ENCODE measurements at regions not wholly inside any gene's neighbourhood (a gene's known extent, or its start where the extent isn't known, plus 50 kb on each side); places are given as distances from the start of the nearest gene placed in this dataset.

DNA sequence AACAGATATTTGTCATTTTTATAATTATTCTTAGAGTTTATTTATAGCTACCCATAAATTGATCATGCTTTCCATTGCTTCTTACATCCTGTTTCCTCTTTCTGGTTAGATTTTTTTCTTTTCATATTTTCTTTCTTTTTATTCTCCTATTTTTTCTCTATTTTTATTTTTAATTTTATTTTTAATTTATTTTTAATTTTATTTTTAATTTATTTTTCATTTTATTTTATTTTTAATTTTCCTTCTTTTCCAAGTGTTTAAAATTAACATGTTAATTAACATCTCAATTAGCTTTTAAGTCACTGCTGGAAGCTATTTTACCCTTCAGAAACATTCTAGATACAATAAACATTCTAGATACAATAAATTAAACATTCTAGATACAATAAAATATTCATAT, 269.6 kb downstream of the B3GLCT start:
- intact Hi-C loops (cut with DNase I; ENCODE audit: low total_unique reads): no loop called here
- Histone ChIP-seq H3K36me3 (no peaks in the 10 kb centered on the region), H3K9me3 (no peaks in the 10 kb centered on the region), H3K27ac (no peak overlapping the region), H3K27me3 (no peaks in the 10 kb centered on the region), H3K4me3 (no peak overlapping the region), H3K4me1 (no peaks in the 10 kb centered on the region)
- no peak for DNase-seq
- TF ChIP-seq, protein P1, sequence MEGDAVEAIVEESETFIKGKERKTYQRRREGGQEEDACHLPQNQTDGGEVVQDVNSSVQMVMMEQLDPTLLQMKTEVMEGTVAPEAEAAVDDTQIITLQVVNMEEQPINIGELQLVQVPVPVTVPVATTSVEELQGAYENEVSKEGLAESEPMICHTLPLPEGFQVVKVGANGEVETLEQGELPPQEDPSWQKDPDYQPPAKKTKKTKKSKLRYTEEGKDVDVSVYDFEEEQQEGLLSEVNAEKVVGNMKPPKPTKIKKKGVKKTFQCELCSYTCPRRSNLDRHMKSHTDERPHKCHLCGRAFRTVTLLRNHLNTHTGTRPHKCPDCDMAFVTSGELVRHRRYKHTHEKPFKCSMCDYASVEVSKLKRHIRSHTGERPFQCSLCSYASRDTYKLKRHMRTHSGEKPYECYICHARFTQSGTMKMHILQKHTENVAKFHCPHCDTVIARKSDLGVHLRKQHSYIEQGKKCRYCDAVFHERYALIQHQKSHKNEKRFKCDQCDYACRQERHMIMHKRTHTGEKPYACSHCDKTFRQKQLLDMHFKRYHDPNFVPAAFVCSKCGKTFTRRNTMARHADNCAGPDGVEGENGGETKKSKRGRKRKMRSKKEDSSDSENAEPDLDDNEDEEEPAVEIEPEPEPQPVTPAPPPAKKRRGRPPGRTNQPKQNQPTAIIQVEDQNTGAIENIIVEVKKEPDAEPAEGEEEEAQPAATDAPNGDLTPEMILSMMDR (IDR thresholded peaks at IDR 0.05): no peak

DNA sequence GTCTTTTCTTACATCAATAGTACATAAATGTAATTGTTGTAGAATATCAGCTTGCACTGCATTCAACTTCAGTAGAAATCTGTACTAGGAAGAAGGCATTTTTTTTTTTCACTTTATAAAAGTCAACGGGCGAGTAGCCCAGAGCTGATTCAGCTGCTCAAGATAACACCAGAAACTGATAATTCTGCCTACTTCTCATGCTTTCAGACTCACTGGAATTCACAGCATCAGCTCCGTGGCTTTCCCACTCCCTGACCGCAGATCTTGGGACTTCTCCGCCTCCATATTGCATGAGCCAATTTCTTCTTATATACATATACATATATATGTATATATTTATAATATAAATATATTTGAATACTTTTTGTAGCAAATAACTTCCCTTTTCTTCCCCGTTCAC, 263.1 kb upstream of the RXFP2 start:
- TF ChIP-seq, protein P1 (IDR thresholded peaks at IDR 0.05): no peak
- DNase-seq: no peak

DNA sequence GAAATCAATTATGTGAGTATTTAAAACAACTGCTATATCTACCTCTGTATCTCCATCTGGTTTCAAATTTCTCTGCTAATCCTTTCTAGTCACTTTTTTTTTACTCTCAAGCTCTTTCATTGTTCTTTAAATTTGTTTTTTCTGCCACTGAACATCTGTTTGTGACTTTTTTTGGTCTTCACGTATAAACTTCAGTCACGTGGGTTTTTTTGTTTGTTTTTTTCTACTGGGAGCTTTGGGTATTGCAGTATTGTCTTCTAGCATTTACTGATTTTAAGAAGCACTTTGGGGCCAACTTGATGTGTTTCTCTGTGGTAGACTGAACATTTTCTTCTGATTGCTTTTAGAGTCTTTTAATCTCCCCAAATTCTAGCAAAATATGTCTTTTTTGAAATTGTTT, 262.6 kb upstream of the RXFP2 start:
- intact Hi-C loops (cut with DNase I; ENCODE audit: low total_unique reads): no loop called here
- no peak overlapping the region for H3K4me3 ChIP-seq
- no peaks in the 10 kb centered on the region for H3K9me3 ChIP-seq
- no peaks in the 10 kb centered on the region for H3K36me3 ChIP-seq
- peaks cover 0 to 5% (median 0%) of the 10 kb centered on the region in 4 donors for H3K4me1 ChIP-seq
- H3K27ac ChIP-seq: no peak overlapping the region
- TF ChIP-seq, protein P1 (IDR thresholded peaks at IDR 0.05): no peak
- no peaks in the 10 kb centered on the region for H3K27me3 ChIP-seq
- no peak for DNase-seq

More for the DNA sequence above, 263.1 kb upstream of the RXFP2 start:
- Histone ChIP-seq H3K4me3 (no peak overlapping the region), H3K36me3 (no peaks in the 10 kb centered on the region), H3K4me1 (peaks cover 0 to 5% (median 0%) of the 10 kb centered on the region in 4 donors), H3K9me3 (no peaks in the 10 kb centered on the region), H3K27me3 (no peaks in the 10 kb centered on the region), H3K27ac (no peak overlapping the region)
- intact Hi-C loops (cut with DNase I; ENCODE audit: low total_unique reads): no loop called here

DNA sequence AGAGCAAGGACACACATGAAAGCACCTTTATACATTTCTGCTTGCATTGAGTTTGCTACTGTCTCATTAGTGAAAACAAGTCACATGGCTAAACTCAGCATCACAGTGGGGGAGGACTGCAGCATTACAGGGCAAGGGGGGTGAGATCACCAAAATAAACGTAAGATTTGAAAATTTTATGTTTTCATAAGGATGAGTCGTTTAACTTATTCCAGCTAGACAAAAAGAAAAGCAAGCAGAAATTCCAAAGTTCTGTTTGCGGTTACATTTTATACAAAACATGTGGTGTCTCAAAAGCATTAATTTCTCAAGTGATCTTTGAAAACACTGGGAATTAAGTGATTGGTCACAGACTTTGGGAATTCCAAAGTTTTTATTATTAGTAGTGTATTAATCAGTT, 261.4 kb upstream of the RXFP2 start:
- Histone ChIP-seq H3K4me3 (no peak overlapping the region), H3K4me1 (peaks cover 0 to 5% (median 0%) of the 10 kb centered on the region in 4 donors), H3K36me3 (no peaks in the 10 kb centered on the region), H3K9me3 (no peaks in the 10 kb centered on the region), H3K27ac (no peak overlapping the region), H3K27me3 (no peaks in the 10 kb centered on the region)
- intact Hi-C loops (cut with DNase I; ENCODE audit: low total_unique reads): no loop called here
- no peak for DNase-seq
- TF ChIP-seq, protein P1 (IDR thresholded peaks at IDR 0.05): no peak

DNA sequence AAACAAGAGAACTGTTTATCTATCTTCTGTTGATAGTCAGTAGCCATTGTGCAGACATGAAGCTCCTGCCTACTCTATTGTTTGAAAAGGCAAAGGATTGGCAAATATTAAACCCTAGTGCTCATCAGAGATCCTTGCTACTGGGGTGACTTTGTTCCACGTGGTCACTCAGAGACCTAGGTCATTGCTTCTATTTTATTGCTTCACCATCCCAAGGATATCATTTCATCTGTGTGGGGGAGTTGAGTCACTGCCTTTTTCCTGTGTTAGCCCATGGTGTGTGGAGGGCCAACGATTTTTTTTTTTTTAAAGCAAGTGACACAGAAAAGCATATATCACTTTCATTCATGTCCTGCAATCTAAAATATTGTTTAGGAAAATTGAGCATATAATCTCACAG, 254.1 kb upstream of the RXFP2 start:
- DNase-seq: no peak
- H3K27ac ChIP-seq: no peak overlapping the region
- no peaks in the 10 kb centered on the region for H3K27me3 ChIP-seq
- no peaks in the 10 kb centered on the region for H3K4me1 ChIP-seq
- TF ChIP-seq, protein P1 (IDR thresholded peaks at IDR 0.05): no peak
- H3K9me3 ChIP-seq: no peaks in the 10 kb centered on the region
- H3K36me3 ChIP-seq: no peaks in the 10 kb centered on the region
- H3K4me3 ChIP-seq: no peak overlapping the region
- intact Hi-C loops (cut with DNase I; ENCODE audit: low total_unique reads): no loop called here

DNA sequence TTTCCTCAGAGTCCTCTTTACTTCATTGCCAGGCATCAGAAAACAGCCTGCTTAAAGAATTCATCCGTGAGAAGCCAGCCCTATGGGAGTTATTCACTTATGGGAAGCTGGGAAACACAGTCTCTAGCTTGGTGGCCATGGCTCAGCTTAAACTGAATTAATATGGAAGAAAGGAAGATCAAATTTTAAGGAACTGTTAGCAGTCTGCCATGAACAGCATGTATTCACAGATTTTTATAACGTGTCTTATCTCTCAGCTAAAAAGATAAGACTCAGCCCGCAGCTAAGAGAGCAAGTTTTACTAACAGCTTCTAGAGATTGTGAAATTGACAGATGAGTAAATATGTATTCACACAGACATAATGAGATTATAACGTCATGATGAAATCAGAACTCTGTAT, 253.7 kb upstream of the RXFP2 start:
- no peaks in the 10 kb centered on the region for H3K36me3 ChIP-seq
- no peak for DNase-seq
- H3K9me3 ChIP-seq: no peaks in the 10 kb centered on the region
- H3K4me3 ChIP-seq: no peak overlapping the region
- TF ChIP-seq, protein P1 (IDR thresholded peaks at IDR 0.05): no peak
- no peak overlapping the region for H3K27ac ChIP-seq
- intact Hi-C loops (cut with DNase I; ENCODE audit: low total_unique reads): no loop called here
- H3K27me3 ChIP-seq: no peaks in the 10 kb centered on the region
- H3K4me1 ChIP-seq: no peaks in the 10 kb centered on the region
